GM12872 (cell line): ENCODE measurements at regions not wholly inside any gene's neighbourhood (a gene's known extent, or its start where the extent isn't known, plus 50 kb on each side); places are given as distances from the start of the nearest gene placed in this dataset.

Experiments used
- CTCF ChIP-seq: IDR thresholded peaks from 3 replicates; pipeline ENCODE4 v1.5.1; 2011; ENCODE audit warnings: low read depth, mild to moderate bottlenecking, low read length, moderate library complexity; ENCODE audit not compliant: insufficient read depth

DNA sequence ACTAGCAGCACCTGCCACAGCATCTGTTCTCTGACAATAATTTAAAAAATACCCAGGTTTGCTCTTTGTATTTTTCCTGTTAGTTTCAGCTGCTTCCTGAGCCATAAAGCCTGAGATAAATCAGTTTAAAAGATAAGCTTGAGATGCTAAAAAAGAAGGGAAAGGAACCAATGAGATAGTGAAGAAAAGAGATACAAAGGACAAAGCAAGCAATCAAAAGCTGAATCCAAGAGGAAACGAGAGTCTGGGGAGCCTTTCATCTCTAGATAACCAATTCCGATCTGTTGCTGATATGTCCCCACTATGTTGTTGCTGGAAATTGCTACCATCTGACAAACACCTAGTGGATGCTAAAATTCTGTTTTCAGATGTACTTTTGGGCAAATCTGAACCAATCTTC lies 201.4 kb downstream of the RBM43 start:
- TF ChIP-seq CTCF, result no peak

DNA sequence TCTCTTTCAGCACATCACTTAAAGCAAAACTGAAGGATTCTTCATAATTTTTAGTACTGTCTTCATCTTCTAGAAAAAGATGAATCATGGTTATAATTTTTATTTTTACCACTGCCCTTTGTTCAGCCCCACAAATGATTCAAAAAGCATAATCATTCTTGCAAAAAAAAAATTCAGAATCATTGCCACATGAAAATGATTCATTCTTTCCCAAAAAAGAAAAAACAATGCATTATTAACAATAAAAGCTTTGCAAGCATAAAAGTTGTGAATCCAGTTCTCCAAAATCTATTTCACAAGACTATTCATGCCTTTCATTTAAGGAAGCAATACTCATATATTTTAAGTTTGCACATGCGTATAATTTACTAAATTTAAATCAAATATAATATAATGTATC lies 204.8 kb downstream of the RBM43 start:
- TF ChIP-seq CTCF, result no peak

GRCh38 chr2:151053661-151053990 lies 208.0 kb downstream of the RBM43 start:
- no peak for TF ChIP-seq CTCF

DNA sequence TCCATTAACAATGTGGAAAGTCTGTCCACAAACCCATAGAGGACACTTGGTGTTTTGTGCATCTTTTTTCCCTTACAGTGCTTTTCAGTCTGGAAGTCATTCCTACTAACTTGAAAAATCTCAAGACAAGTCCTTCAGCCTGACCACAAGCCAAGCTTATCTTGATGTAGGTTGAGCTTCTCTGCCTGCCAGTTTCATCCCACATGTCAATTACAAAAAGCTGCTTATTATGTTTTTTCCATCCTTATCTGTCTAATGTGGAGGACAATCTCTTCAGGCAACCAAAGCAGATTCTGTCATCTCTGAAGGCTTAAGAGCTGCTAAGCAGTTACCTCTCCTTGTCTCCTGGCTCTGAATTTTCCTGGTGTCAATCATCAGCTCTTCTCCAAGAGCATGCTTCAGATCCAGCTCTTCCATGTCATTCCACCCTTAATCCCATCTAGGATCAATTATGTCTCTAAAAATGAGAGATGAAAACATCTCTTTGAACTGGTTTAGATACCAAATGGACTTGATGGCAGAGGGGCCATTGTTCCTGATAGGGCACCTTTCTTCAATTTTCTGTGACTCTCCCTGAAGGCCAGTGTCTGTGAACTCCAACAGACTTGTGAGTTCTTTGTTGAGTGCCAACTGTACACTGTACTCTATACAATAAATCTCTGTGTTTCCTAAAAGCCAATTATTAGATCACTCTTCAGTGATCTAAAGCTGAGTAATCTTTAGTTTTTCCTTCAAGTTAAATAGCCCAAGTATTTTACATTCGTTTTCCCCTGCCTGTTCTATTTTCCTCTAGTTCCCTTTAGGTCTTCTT lies 208.6 kb downstream of the RBM43 start:
- TF ChIP-seq CTCF, result no peak

DNA sequence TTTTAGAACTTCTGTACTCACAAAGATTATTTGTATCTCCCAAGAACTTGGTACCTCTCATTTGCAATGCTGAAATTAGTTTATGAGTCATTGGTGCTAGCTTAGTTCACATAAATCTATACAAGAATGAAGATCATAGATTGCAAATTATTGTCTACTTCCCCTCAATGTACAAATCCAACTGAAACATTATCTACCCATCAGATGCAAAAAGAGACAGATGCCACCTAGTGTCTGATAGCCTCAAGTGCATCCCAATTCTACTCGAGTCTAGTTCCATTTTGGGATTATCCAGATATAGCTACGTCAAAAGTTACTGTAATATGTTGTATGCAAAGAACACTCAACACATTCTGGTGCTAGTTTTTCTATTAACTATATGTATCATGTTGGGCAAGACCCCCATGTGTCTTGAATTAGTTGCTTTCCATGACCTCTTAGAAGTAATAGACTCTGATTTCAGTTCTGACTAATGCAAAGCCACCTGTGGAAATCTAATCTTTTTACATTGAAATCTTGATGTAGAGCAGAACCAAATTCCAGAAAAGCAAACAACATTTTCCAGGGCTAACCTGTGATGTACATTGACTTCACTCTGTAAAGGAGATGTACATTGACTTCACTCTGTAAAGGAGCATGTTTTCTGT lies 210.0 kb downstream of the RBM43 start:
- TF ChIP-seq CTCF, result peak; percentile 78

DNA sequence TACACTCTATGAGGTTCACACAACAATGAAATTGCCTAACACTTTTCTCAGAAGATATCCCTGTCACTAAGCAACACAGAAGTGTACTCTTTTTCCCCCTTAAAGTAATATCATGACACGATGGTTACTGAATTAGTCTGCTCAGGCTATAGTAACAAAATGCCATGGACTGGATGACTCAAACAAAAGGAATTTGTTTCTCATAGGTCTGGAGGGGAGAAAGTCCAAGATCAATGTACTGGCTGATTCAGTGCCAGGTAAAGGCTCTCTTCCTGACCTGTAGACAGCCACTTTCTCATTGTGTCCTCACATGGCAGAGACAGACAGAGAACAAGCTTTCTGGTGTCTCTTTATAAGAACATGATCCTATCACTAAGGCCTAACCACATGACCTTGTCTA lies 211.9 kb downstream of the RBM43 start:
- no peak for TF ChIP-seq CTCF

- no peak for TF ChIP-seq CTCF
Measured at GRCh38 chr2:151048331-151049054, 213.2 kb downstream of the RBM43 start.
